Activated T-helper 1 cell treated with Interleukin-2 at 50 U/mL for 16 hours (primary cell): ENCODE measurements at regions not wholly inside any gene's neighbourhood (a gene's known extent, or its start where the extent isn't known, plus 50 kb on each side); places are given as distances from the start of the nearest gene placed in this dataset.

ENCODE experiments used
- DNase-seq: peaks from one replicate; pipeline ENCODE4 v3.0.0-alpha.2; 2020; ENCODE audit warnings: low read depth

DNA sequence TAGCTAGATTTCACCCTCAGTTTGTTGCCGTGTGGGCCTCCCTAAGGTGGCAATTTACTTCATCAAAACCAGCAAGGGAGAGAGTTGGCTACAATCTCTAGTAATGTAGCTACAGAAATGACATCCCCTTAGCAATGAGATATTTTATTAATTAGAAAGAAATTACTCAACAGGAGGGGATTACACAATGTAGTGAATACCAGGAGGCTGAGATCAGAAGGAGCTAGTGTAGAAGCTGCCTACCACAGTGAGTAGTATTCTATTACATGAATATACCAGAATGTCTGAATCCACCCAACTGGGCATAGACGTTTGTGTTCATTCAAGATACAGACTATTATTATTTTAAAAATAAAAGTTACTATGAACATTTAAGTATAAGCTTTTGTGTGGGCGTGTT is 868.2 kb upstream of the CXADR start:
- DNase-seq, result no peak

DNA sequence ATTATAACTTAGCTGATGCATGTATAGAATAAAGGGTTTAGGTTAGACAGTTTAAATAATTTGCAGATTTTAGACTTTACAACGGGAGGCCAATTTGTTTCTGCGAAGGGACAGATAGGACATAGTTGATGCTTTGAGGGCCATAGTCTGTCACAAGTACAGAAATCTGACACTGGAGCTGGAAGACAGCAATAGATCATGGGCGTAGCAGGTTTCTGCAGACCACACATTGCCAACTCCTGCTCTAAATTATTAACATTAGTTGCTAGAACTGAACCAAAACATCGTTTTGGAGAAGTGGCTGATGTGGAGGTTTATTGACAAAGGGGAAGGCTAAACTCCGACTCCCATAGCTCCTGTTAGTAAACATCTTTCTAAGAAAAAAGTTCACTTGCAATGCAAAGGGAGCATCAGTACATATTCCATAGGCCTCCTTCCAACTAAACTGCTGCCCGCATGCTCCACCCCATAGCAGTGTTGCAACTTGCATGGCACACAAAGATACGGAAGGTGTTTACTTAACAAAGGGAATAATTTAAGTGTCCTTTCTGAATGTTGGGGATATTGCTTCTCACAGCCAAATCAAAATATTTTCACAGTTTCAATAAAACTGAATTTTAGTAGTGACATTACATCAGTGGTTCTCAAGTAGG is 862.0 kb upstream of the CXADR start:
- DNase-seq, result no peak

DNA sequence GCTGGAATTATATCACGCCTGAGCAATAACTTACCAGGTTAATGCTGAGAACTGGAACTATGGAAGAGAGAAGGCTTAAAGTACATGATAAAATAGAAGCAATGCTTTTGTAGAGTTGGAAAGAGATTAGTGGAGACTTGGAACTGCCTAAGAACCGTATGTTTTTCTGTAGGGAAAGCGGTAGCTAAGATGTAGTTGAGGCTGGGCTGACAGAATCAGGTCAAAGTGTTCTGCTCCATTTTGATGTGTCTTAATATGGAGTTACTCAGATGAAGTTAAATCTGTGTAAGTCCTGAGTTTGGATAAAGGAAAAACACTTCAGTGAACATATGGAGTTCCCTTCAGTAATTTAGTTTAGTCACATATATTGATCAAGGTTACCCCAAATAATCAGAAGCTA is 860.9 kb upstream of the CXADR start:
- DNase-seq, result no peak

DNA sequence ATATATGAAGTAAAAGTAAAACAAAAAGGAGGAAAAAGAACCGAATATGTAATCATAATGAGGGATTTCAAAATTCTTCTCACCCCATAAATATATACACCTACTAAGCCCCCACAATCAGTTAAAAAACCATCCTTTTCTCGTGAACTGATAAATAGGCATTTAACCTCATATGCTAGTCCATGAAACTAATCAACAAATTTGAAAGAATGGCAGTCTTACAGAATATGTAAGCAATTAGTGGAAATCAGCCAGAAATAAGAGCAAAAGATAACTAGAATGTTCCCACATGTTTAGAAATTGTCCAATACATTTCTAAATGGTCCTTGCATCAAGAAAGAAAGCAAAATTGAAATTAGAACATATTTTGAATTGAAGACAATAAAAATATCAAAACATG is 849.4 kb upstream of the CXADR start:
- no peak for DNase-seq

DNA sequence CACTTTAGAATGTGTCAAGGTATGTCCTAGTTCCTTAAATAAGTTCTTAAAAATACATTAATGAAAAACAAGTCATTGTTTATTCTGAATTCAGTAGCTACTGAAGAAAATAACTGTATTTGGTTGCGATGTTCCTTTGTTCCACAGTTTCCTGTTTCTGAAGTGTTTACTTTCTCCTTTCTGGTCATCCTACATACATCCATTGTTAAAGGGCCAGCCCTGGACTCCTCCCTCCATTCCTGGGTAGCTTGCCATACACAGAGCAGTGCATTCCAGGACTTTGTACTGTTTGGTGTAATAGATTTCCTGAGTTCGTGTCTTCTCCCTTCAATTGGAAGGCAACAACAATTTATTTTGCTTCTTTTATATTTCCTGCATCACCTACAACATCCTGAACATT is 845.4 kb upstream of the CXADR start:
- no peak for DNase-seq

DNA sequence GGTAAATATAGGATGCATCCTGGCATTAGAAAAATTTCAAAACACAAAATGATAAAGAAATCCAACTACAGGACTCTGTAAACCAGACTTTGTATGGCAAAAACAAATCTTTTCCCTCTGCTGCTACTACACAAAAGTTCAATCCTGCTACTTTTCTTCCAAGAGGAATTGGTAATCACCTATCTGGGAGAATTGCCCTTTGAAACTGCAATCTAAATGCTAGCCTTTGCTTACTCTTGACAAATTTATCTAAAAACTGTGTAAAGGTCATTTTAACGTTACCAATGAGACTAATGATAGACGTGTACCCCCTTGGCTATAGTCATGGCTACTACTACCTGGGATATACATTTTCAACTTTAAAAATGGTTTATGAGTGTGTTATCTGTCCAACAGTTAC is 837.9 kb upstream of the CXADR start:
- DNase-seq, result no peak

DNA sequence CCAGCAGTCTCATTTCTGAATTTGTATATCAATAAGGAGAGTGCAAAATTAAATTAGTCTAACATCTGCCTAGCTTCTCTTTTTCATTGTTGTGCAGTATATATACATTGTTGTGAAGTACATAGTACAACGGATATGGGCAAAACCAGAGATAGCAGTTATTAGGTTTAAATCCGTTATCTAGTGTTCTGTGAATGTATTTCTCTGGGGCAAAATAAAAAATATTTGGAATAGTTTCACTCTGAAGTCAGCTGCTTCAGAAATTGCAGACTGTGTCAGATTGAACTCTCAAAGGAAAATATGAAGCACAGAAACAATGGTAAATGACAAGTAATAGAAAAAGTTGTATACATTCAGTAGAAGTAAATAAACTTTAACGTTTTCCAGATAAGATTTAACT is 836.5 kb upstream of the CXADR start:
- DNase-seq, result no peak

DNA sequence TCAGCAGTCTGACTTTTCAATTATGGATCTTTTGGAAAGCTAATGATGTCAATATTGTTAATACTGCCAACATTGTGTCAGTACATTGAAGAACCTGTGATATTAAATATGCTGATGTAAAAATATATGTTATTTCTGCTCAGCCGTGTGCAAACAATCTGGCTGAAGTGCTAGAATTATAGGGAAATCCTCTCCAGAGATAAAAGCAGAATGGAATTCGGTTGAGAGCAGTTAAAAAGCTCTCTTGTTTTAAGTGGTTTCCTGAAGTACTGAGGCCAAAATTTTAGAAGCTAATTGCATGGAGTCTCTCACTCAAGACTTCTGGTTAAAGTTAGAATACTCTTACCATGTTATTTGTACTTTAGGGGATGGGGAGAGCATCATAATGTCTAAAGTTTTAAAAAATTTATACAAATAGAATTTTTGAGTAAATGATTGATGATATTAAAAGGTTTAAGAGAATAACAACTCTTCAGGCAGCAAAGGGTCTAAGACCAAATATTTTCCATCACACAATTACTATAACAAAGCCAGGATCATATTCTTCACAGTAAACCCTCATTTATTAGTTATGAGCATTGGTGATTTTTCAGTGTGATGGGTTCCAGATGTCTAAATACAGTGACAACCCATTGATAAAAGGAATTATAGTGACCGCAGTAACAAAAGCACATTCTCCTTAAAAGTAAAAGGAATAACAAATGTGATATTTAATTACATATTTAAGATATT is 834.2 kb upstream of the CXADR start:
- no peak for DNase-seq

DNA sequence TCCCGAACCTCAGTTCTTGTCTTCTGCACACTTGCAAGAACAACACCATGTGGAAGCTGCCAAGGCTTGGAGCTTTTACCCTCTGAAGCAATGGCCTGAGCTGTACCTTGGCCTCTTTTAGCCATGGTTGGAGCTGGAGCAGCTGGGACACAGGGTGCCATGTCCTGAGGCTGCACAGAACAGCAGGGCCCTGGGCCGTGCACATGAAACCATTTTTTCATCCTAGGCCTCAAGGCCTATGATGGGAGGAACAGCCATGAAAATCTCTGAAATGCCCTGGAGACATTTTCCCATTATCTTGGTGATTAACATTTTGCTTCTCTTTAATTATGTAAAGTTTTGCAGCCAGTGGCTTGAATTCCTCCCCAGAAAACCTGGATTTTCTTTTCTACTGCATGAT is 817.8 kb upstream of the CXADR start:
- DNase-seq, result no peak

DNA sequence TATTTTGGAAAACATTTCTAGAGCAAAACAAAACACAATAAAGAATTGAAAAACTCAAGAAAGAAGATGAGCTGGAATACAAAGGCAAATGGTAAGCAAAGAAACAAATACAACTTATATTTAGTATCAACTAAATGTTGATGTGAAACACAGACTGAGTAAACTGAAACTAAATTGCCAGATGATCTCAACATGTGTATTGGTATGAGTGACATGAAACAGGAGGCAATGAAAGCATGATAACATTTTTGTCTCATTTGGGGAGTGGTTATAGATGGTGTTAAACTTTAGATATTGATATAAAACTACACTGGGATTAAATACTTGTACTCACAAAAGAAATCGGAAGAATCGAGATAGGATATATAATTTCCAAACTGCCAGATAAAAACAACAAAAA is 805.6 kb upstream of the CXADR start:
- no peak for DNase-seq

DNA sequence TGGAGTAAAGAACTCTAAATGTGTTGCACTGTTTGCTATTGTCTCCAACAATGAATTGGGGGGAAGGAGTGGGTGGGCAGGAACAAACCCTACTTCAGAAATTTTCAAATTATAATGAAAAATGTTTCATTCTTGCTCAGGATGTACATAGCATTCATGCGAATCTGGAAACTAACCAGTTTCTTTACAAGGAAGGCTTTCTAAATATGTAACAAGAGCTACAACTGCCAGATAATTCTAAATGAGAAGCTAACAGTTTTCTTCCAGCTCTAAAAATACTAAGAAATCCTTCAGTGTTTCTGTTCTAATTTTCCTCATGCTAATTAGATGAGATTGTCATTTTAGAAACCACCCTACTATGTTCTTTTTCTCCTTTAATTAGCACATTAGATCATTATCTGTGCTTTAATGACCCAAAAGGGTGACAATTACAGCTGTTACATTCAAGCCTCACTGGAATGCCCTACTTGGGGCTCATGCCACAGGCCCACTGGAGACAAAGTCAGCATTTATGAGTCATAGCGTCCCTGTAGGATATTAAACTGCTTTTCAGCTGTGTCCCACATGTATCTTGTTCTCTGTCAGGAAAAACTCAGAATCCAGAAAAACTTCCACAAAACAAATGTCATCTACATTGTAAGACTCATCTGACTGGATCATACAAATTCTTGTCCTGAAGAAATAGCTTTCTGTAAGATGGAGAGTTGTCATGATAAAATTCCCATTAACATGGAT is 804.6 kb upstream of the CXADR start:
- DNase-seq, result no peak

DNA sequence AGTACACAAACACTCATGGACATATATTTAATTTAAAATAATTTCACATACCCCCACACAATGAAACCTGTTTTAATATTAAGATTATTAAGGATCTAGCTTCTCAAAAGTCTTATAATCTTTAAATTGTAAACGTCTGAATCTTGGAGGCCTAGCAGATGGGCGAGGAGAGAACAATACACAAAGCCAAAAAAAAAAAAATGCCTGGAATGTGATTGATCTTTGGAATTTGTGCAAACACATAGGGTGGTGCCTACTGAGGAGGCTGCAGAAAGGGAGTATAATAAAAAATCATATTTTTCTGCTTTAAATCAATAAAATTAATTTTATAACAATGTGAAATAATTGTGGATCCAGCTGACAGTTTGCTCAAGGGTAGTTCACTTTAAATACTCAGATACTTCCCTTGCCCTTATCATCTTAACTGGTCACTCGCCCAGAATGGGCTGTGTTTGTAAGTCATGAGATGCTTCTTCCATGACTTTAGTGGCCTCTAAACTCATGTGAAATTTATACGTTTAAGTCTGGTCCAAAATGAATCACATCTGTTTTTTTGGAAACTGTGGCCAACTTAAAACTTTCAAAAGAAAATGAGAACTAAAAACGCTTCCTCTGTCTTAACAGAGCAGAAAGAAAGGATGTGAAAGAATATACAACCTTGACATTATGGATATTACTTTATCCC is 802.8 kb upstream of the CXADR start:
- DNase-seq, result no peak

DNA sequence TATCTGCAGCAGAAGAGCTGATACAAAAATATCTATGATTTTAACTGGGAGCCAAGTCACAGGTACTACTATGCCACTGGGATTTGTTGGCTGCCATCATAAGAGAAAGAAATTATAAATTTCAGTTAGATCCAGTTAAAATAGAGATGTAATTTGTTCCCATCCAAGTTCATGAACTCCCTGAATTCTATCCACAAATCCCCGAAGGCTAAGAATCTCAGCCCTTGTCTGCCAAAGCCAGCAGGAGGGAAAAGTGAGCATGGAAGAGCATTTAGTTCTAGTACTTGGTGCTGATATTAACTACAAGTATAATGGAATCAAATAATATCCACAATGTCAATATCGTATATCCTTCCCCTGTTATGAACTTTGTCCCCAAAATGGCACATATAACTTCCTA is 801.1 kb upstream of the CXADR start:
- DNase-seq, result no peak

DNA sequence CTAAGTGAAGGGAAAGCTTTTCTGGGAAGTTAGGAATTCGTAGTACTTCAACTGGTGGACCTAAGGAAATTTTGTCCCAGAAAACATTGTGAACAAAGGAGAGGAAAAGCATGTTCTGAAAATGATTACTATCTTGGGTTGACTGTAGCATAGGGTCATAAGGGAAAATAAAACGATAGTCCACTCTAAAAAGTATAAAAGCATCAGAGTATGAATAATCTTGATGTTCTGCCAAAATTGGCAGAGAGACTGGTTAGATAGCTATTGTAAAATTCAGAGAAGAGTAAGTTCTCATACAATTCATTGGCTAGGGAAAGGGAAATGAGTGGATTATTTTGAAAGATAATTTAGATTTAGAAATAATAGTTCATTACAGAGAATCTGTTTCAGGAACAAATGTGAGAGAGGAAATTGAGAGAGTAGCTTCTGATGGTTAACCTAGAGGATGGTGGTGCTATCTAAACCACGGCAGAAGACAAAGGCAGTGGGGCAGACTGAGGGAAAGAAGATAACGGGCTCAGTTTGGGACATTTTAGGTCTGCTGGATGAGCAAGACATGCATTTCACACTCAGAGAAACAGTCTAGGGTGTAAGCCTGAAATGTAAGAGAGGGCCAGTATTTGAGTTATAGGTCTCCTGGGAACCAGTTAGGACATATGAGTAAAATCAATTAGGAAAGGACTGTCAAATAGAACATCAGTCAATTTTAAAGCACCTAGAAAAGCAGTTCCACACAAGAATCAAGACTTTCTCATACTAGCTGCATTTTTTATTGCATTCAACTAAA is 799.3 kb upstream of the CXADR start:
- no peak for DNase-seq

DNA sequence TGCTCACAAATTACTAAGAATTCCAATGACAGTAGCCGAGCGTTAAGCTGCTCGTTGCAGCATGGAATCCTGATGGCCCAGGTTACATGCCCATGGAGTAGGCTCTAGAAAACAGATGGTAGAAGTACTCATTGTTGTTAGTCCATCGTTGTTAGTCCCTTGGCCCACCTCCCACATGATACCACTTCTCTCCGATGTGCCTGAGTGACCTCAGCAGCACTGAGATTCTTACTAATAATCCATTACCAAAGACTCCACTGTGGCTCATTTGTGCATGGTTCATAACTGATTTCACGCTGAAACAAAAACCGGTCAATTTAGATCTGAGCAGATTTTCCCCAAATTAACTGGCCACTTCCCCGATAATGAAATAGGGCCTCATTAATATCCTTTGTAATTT is 772.3 kb upstream of the CXADR start:
- DNase-seq, result no peak

DNA sequence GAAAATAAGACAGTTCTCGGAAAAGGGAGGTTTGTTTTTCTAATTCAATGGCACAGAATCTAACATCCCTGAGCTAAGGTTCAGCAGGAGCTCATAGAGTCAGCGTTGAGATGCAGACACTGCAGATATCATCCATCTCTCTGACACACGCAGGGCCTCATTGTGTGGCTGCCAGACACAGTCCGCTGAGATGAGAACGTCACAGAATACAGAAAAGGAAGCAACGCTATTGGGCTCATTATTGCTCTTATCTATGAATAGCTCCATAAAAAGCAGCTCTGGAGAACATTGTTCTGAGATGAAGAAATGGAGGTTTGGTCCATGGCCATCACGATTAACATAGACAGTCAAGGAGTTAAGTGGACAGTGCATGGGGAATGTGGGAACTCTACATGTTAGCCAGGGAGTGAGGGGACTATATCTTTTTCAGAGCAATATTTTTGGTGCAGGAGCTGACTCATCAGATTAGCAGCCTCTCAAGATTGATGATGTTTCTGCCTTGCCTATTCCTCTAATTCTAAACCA is 771.6 kb upstream of the CXADR start:
- DNase-seq, result no peak

DNA sequence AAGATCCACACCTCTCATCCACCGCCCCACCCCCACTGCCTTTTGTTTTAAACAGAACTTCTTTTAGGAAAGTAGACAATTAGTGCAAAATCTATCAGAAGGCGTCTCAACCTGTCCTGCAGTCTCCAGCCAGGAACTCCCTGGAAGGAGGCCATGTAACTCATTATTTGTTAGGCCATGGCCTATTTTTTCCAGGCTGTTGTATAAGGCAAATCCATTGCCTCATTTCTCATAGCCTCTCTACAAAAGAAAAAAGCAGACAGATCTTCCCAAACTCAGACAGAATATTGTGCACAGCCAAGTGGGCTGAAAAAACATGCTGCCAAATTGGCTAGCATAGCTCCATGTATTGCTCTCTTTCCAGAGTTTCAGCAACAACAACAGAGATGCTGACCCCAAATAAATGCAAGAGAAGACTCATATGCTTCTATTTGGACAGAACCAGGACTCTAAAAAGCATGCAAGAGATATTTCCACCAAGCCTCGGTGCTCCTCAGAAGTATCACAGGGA is 770.7 kb upstream of the CXADR start:
- no peak for DNase-seq

DNA sequence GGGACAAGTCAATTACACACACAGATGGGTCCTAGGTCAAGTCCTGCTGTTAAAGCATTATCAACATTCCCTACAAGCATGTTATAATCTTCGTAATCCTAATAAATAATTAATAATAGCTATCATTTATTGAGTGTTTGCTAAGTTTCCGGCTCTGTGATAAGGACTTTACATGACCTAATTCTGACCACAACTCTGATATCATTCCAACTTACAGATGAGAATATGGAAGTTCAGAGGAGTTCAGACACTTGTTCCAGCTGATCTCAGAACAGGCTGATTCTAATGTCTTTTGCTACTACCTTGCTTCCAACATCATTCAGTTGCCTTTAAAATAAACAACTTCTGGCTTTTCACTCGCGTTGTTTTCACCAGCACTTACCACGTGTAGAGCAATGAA is 770.1 kb upstream of the CXADR start:
- no peak for DNase-seq

DNA sequence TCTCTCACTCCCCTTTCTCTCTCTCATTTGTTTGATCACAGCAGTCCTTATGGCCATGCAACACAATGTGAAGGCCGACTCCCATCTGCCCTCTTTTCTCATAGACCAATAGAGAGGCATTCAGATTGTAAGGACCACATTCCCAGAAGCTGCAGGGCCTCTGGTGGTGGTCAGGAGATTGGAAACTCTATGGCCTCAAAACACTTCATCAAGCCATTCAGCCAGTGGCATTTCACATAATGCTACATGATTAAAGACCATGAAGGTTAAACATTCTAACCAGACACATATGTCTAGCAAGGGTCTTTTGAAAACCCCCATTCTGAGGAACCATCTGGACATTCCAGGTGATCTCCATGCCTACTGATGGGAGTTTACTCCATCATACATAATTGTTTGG is 769.5 kb upstream of the CXADR start:
- no peak for DNase-seq

DNA sequence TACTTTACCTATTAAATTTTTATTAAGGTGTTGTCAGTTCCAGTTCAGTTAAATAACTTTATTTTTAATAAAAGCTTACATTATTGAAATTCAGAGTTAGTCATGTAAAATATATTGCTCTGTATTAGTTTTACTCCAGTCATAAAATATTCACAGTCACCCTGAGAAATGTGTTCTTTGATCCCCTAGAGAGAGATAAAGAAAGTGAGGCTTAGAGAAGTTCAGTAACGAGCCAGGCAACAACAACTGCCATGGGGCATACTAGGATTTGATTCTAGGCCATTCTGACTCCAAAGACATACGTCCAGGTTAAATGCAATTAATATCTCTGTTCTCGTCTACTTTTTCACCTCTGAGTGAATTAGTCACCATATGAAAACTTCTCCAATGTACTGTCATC is 761.9 kb upstream of the CXADR start:
- DNase-seq, result no peak

DNA sequence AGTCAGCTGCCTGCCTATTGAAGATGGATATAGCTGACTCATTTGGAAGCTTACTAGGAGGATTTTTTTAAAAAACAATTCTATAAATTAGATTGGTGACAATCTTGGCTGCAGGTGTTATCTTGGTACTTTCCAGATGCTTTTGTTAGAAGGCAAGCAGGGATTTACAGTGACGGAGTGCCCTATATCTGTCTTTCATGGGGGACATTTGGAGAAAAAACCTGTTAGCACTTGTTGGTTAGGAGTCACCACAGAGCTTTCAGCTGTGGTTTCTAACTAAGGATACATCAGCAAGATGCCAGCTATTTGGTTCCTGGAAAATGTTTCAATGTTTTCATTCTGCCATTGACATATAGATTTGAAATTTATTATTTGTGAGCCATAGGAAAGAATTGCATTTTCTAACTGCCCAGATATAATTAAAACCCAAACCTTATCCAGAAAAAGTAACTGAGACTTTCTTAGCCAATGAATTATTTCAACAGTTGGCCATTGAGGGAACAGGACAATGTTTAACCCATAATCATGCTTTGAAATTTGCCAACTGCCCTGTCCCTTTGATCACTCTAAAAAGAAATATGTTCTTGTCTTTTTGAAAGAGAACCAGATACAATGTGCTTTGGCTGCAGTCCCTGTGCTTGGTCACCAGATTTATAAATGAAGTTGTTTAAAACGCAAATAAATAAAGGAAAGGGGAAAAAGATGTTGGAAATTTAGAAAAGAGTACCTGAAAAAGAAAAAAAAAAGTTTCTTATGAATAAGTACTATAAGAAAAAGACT is 761.0 kb upstream of the CXADR start:
- DNase-seq, result no peak
